Spleen (tissue), 7 donors: ENCODE measurements at regions not wholly inside any gene's neighbourhood (a gene's known extent, or its start where the extent isn't known, plus 50 kb on each side); places are given as distances from the start of the nearest gene placed in this dataset.

ENCODE experiments used
- CTCF ChIP-seq, 11 experiments: fragments of 200-600 bp in 7 of 11; fragments of 450-650 bp in 4 of 11; sonication (generic) in 4 of 11; IDR thresholded peaks in 8 of 11; conservative IDR thresholded peaks in 3 of 11; 1 replicate in 7 of 11; 2 replicates in 4 of 11; pipeline versions ENCODE4 v1.4.0 to v1.8.0; 2016 to 2021; ENCODE audit warnings: antibody characterized with exemption in 11 of 11, inconsistent platforms in 4 of 11, mild to moderate bottlenecking in 1 of 11
- POLR2A ChIP-seq, 3 donors: fragments of 450-650 bp; IDR thresholded peaks; one replicate each; pipeline ENCODE4 v1.5.1; 2017; ENCODE audit warnings: antibody characterized with exemption in 3 of 3, mild to moderate bottlenecking in 1 of 3
- POLR2AphosphoS5 ChIP-seq, 3 donors: sonication (generic); formaldehyde crosslinking; IDR thresholded peaks; one replicate each; pipeline ENCODE4 v1.5.1; 2017; ENCODE audit warnings: antibody characterized with exemption in 3 of 3
- donor health status: DM: no; HTN: no; CAD: no; lungs with moderate emphysema.
- donor health status: DM: no; HTN: no; CAD: no.
- donor health status: DM: no; HTN: no; CAD: no.

DNA sequence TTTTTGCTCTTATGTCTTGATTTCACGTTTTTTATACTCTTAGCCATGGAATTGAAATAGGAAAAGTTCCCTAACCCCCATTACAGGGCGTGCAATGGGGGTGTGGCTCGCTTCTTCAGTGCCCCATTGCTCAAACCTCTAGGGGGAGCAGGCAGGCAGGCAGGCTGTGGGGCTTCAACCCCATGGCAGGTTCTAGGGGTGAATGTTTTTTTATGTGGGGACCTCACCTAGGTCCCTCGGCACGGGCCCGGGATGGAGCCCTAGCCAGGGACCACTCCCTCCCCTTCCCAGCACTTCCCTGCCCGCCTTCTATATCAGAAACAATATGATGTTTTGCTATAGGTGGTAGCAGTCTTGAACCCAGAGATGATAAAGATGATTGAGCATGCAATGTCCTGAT, 221.3 kb upstream of the SMC2 start:
- no peak for TF ChIP-seq CTCF (IDR thresholded peaks at IDR 0.05 in 8 of 11, conservative IDR thresholded peaks at IDR 0.05 in 3 of 11)
- no peak for TF ChIP-seq POLR2A (IDR thresholded peaks at IDR 0.05)
- TF ChIP-seq POLR2AphosphoS5 (IDR thresholded peaks at IDR 0.05): no peak
